Neuron (in vitro differentiated cells): ENCODE measurements at regions not wholly inside any gene's neighbourhood (a gene's known extent, or its start where the extent isn't known, plus 50 kb on each side); places are given as distances from the start of the nearest gene placed in this dataset.

Source experiments
- H2AFZ ChIP-seq: one replicate; pipeline ENCODE4 v1.6.1; 2013; ENCODE audit warnings: low read depth, mild to moderate bottlenecking, inconsistent platforms, low read length, moderate library complexity
- H3K27me3 ChIP-seq: one replicate; pipeline ENCODE4 v1.6.1; 2013; ENCODE audit warnings: low read length; ENCODE audit not compliant: insufficient read depth
- H3K36me3 ChIP-seq: one replicate; pipeline ENCODE4 v1.6.1; 2013; ENCODE audit warnings: low read length; ENCODE audit not compliant: insufficient read depth
- H3K4me1 ChIP-seq: one replicate; pipeline ENCODE4 v1.6.1; 2013; ENCODE audit warnings: low read length; ENCODE audit not compliant: insufficient read depth
- H3K4me3 ChIP-seq: 2 replicates; pipeline ENCODE4 v1.5.1; 2013; ENCODE audit warnings: mild to moderate bottlenecking, low read length, moderate library complexity
- H3K9me3 ChIP-seq: one replicate; pipeline ENCODE4 v1.6.1; 2013; ENCODE audit warnings: low read length

DNA sequence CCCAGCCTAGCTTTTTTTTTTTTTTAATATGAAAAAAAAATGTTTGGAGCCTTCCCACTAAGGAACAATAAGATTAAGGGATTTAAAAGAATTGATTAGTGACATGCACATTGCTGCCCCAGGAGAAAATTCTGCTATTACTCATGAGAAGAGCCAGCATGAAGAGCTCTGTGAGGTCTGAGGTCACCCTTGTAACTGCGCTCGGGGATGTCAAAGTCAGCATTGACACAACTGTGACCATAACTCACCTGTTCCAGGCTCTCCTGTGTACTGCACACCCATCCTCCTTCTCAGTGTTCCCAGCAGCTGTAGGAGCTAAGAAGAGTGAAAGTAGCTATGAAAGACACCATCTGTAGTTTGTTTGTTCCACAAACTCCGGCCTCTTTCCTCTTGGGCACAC lies 109.8 kb upstream of the FGF3 start:
- Histone ChIP-seq H3K4me1 (no peaks in the 10 kb centered on the region), H3K4me3 (no peak overlapping the region), H2AFZ (no peak overlapping the region), H3K9me3 (no peaks in the 10 kb centered on the region), H3K27me3 (peaks cover 9% of the 10 kb centered on the region), H3K36me3 (no peaks in the 10 kb centered on the region)

DNA sequence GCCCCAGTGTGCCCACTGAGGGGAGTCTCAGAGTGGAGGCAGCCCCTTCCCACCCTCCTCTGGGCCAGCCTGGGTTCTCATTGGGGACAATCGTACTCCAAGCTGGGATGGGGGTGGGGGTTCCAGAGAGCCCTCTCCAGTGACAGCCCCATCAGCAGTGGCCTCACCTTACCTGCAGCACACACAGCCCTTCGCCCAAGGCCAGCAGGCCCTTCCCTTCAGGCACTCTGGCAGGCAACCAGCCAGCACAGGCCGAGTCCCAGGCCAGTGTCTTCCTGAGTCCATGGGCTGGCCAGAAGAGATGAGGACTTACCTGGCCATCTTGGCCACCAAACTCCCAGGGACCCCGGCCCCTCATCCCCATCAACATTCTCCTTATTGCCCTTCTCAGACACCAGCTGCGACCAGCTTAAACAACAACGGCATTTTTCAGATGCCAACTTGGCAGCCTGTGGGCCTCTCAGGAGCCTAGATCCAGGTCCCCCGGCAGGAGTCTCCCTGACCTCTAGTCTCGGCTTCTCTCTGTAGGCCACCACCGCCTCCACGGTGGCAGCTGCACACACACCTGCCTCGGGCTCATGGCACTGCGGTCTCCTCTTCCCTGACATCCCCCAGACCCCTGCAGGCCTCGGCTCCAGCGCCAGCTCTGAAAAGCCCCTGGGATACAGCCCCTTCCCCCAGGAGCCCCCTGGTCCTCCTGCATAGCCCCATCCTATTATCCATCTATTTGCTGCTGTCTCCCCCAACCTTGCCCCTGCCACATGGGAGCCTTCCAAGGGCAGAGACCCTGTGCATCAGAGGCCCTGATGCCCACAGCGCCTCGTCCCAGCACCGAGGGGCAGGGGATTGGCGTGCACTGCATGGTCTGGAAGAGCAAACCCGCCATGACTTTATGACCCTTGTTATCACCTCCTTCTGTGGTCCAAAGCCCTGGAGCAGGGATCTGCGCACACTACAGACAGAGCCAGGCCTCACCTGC lies 111.2 kb upstream of the FGF3 start:
- no peaks in the 10 kb centered on the region for H3K36me3 ChIP-seq
- H3K4me3 ChIP-seq = no peak overlapping the region
- H3K4me1 ChIP-seq = no peaks in the 10 kb centered on the region
- H3K27me3 ChIP-seq = peaks cover 9% of the 10 kb centered on the region
- H2AFZ ChIP-seq = no peak overlapping the region
- no peaks in the 10 kb centered on the region for H3K9me3 ChIP-seq

DNA sequence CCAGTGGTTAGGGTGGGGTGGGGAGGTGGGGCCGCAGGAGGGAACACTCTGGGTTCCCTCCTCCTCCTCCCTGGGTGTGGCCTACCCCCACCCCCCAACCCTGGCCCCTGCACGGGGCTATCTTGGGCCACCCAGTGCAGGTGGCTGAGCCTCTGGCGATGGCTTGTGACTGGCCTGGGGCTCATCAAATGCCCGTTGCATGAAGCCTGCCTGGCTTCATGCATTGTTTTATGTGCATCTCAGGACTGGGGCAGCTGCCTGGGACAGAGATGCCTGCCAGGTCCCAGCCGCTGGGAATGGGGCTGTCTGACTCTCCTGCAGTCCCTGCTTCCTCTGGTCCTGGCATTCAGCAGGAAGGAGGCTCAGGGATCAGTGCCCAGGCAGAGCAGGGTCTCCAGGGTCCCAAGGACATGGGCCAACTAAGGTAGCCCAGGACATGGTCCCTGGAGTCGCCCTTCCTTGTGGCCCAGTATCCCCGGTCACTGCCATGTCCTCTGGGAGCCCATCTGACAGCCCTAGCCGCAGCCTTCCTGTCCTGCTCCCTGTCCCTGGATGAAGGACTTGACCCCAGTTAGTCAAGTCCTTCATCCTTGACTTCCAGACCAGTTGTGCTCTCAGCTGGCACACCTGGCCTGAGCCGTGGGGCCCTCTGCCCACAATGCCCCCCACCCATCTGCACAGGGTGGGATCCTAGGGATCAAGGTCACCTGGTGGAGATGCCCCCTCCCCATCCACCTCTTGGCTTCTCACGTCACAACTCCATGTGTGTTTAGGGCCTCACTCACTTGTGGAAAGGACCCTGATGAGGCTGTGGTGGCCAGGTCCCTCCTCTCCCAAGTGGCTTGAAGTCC lies 112.1 kb upstream of the FGF3 start:
- Histone ChIP-seq H3K4me1 (no peaks in the 10 kb centered on the region), H3K27me3 (peaks cover 5% of the 10 kb centered on the region), H3K9me3 (no peaks in the 10 kb centered on the region), H3K4me3 (no peak overlapping the region), H3K36me3 (no peaks in the 10 kb centered on the region), H2AFZ (no peak overlapping the region)

DNA sequence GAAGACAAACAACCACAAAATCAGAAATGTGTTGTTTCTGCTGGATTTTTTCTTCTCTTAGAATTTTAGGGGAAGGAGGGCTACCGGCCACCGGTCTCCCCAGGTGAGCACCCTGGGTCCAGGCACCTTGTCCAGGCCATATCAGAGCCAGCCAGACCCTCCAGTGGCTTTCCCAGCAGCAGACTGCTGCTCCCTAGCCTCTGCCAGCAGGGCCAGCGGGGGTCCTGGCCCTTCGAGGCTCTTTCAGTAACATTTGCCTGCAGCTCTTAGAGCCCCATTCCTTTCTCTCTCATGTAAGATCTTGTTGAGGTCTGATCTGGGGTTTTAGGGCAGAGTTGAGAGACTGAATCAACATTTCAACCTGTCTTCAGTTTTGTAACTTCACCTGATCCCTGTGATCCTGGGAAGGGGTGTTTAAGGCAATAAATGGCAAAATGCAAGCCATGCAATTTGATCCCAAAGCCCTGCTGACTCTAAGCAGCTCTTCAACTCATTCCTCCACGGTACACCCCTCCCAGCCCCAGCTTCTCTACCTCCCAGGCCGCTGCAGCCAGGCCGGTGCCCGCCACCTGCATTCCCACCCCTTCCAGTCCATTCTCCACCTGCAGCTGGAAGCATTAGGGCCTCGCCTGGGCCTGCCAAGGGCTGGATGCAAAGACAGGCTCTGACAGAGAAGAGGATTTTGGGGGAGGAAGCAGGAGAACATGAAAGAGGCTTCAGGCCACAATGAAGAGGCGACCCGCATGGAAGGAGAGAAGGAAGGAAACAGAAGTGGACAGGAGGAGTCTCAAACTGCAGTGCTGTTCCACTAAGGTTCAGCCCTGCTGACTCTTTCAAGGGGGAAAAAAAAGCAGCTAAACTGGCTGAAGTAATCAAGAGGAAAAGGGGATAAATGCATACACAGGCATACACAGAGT lies 113.0 kb upstream of the FGF3 start:
- H3K4me1 ChIP-seq = no peaks in the 10 kb centered on the region
- no peak overlapping the region for H2AFZ ChIP-seq
- no peaks in the 10 kb centered on the region for H3K9me3 ChIP-seq
- no peak overlapping the region for H3K4me3 ChIP-seq
- H3K36me3 ChIP-seq = no peaks in the 10 kb centered on the region
- peaks cover 5% of the 10 kb centered on the region for H3K27me3 ChIP-seq

DNA sequence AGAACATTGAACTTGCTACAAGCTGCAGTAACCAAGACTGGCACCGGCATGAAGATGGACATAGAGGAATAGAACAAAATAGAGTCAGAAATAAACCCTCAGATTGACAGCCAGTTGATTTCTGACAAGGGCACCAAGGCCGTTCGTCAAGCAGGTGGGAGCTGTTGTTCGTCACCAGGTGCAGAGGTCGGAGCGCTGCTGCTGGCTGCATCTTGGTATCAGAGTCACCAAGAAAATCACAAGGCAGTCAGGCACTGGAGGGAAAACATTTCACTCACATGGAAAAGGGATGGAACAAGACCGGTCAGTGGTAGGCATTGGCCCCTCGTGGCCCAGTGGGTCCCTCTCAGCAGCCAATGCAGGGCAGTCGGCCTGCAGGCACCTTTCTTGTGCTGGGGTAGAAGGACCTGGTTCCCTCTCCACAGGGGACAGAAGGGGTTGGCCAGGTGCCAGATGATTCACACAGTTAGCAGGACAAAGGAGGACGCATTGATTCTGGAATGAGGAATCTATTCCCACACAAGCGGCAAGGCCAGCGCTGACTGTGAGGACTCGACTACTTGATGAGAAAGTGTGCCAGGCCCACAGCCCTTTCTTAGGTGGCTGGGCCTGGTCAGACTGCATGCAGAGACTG lies 115.8 kb upstream of the FGF3 start:
- H3K36me3 ChIP-seq = no peaks in the 10 kb centered on the region
- H3K27me3 ChIP-seq = peaks cover 4% of the 10 kb centered on the region
- no peaks in the 10 kb centered on the region for H3K4me1 ChIP-seq
- H3K9me3 ChIP-seq = no peaks in the 10 kb centered on the region
- H2AFZ ChIP-seq = no peak overlapping the region
- no peak overlapping the region for H3K4me3 ChIP-seq

- H3K4me3 ChIP-seq = no peak overlapping the region
- no peaks in the 10 kb centered on the region for H3K36me3 ChIP-seq
- no peaks in the 10 kb centered on the region for H3K9me3 ChIP-seq
- H2AFZ ChIP-seq = no peak overlapping the region
- no peaks in the 10 kb centered on the region for H3K4me1 ChIP-seq
- peaks cover 2% of the 10 kb centered on the region for H3K27me3 ChIP-seq
These were observed 116.8 kb upstream of the FGF3 start for GRCh38 chr11:69935941-69936505.

DNA sequence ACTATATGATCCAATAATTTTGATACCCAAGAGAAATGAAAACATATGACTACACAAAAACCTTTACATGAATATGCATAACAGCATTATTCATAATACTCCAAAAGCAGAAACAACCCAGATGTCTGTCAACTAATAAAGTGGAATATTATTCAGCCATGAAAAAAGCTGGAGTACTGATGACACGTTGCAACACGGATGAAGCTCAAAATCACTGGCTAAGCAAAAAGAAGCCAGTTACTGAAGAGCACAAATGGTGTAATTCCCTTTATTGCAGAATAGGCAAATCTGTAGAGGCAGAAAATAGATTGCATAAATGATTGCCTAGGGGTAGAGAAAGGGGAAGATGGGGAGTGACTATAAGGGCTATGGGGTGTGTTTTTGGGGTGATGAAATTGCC lies 117.6 kb upstream of the FGF3 start:
- Histone ChIP-seq H2AFZ (no peak overlapping the region), H3K4me1 (no peaks in the 10 kb centered on the region), H3K9me3 (no peaks in the 10 kb centered on the region), H3K4me3 (no peak overlapping the region), H3K27me3 (peaks cover 2% of the 10 kb centered on the region), H3K36me3 (no peaks in the 10 kb centered on the region)

DNA sequence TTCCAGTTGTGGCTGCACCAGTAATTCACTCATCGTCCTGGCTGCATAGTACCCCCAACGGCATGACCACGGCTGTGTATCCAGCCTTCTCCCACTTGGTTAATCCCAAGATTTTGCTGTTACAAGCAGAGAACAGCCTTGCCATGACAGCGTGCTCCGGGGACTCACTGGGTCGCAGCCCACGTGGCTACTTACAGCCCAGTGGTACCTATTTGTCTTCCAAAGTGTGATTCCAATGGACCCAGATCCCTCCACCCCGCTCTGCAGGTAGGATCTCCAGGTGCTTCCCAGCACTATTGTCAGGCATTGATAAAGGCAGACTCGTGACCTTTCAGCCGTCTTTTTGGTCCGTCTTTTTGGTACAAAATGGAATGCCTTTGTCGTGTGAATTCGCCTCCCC lies 119.0 kb upstream of the FGF3 start:
- Histone ChIP-seq H3K27me3 (no peaks in the 10 kb centered on the region), H3K36me3 (no peaks in the 10 kb centered on the region), H2AFZ (no peak overlapping the region), H3K9me3 (no peaks in the 10 kb centered on the region), H3K4me3 (no peak overlapping the region), H3K4me1 (no peaks in the 10 kb centered on the region)

DNA sequence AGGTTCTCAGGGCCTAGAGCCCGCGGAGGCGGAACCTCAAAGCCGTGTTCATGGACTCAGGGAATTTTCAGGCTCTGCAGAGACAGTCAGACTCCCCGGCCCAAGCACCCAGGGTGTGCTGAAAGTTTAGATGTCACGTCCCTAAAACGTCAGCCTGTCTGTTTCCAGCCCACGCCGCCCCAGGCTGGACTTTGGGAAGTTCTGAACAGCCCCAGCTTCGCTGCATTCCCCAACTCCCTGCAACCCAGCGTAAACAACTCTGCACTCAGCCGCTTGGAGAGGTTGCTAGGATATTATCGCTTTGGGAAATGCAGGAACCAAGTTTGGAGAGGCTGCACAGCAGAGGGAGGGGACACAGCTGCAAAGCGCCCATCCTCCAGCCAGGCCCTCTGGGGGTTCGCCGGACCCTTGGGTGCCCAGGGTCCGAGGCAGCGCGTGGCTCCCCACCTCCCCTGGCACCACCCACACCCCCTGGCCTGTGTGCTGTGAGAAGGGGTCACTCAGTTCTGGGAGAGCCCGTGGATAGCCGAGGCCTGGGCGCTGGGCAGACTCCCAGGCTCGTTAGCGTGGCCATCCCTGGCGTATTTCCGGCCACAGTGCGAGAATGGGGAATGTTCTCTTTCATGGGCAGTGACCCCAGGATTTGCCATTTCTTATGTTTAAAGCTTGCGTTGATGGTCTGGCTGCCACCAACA lies 120.5 kb upstream of the FGF3 start:
- H3K27me3 ChIP-seq = no peaks in the 10 kb centered on the region
- H2AFZ ChIP-seq = no peak overlapping the region
- no peaks in the 10 kb centered on the region for H3K9me3 ChIP-seq
- H3K4me1 ChIP-seq = no peaks in the 10 kb centered on the region
- no peak overlapping the region for H3K4me3 ChIP-seq
- H3K36me3 ChIP-seq = no peaks in the 10 kb centered on the region

- Histone ChIP-seq H2AFZ (no peak overlapping the region), H3K4me1 (no peaks in the 10 kb centered on the region), H3K4me3 (no peak overlapping the region), H3K36me3 (no peaks in the 10 kb centered on the region), H3K27me3 (no peaks in the 10 kb centered on the region), H3K9me3 (no peaks in the 10 kb centered on the region)
These were observed 121.0 kb upstream of the FGF3 start for GRCh38 chr11:69940246-69940610.

GRCh38 chr11:69941546-69942332 lies 122.5 kb upstream of the FGF3 start:
- Histone ChIP-seq H2AFZ (no peak overlapping the region), H3K4me3 (no peak overlapping the region), H3K9me3 (no peaks in the 10 kb centered on the region), H3K27me3 (no peaks in the 10 kb centered on the region), H3K4me1 (no peaks in the 10 kb centered on the region), H3K36me3 (no peaks in the 10 kb centered on the region)
